ENCODE measurements at regions not wholly inside any gene's neighbourhood (a gene's known extent, or its start where the extent isn't known, plus 50 kb on each side); places are given as distances from the start of the nearest gene placed in this dataset.

- TF ChIP-seq CTCF (IDR thresholded peaks at IDR 0.05) = no peak
- no peak for DNase-seq (ENCODE audit: low spot score)
- no peak for ATAC-seq (ENCODE audit: low FRiP score)
These were observed 265.7 kb downstream of the DLEU7 start for GRCh38 chr13:50577806-50578205.

- no peak for TF ChIP-seq CTCF (IDR thresholded peaks at IDR 0.05)
- ATAC-seq (ENCODE audit: low FRiP score) = no peak
- no peak for DNase-seq (ENCODE audit: low spot score)
These were observed 262.7 kb downstream of the DLEU7 start for GRCh38 chr13:50580684-50581305.

GRCh38 chr13:50581586-50582196, 261.8 kb downstream of the DLEU7 start:
- ATAC-seq (ENCODE audit: low FRiP score) = no peak
- no peak for DNase-seq (ENCODE audit: low spot score)
- TF ChIP-seq CTCF (IDR thresholded peaks at IDR 0.05) = no peak

- no peak for DNase-seq (ENCODE audit: low spot score)
- no peak for ATAC-seq (ENCODE audit: low FRiP score)
- TF ChIP-seq CTCF (IDR thresholded peaks at IDR 0.05) = no peak
These were observed 258.5 kb downstream of the DLEU7 start for GRCh38 chr13:50584856-50585580.

GRCh38 chr13:50585674-50586413, 257.6 kb downstream of the DLEU7 start:
- ATAC-seq (ENCODE audit: low FRiP score) = no peak
- no peak for DNase-seq (ENCODE audit: low spot score)
- TF ChIP-seq CTCF (IDR thresholded peaks at IDR 0.05) = no peak

GRCh38 chr13:50586414-50587083, 256.9 kb downstream of the DLEU7 start:
- ATAC-seq (ENCODE audit: low FRiP score) (no peak), DNase-seq (ENCODE audit: low spot score) (no peak)

More at GRCh38 chr13:50586414-50587083, 256.9 kb downstream of the DLEU7 start:
- TF ChIP-seq CTCF (IDR thresholded peaks at IDR 0.05) = no peak
